ENCODE measurements at regions not wholly inside any gene's neighbourhood (a gene's known extent, or its start where the extent isn't known, plus 50 kb on each side); places are given as distances from the start of the nearest gene placed in this dataset.

- no peak for TF ChIP-seq CTCF (IDR thresholded peaks at IDR 0.05 in 4 of 5, conservative IDR thresholded peaks at IDR 0.05 in 1 of 5)
- TF ChIP-seq POLR2A (IDR thresholded peaks at IDR 0.05): no peak
These were observed 97.5 kb upstream of the COG2 start for GRCh38 chr1:230544758-230545157.

Measured in gastrocnemius medialis (tissue), 4 donors.